ENCODE measurements at regions not wholly inside any gene's neighbourhood (a gene's known extent, or its start where the extent isn't known, plus 50 kb on each side); places are given as distances from the start of the nearest gene placed in this dataset.

GRCh38 chr2:150733051-150733618 lies 245.7 kb upstream of the RND3 start:
- Histone ChIP-seq H3K36me3 (ENCODE audit: control insufficient read depth in 4 of 4, insufficient read depth in 3 of 4, low read depth in 1 of 4, low read length in 3 of 4) (no peaks in the 10 kb centered on the region), H3K4me1 (ENCODE audit: control insufficient read depth in 4 of 4, insufficient read depth in 4 of 4, low read length in 3 of 4) (peaks cover 6 to 17% (median 13%) of the 10 kb centered on the region in 4 donors), H3K9me3 (ENCODE audit: control insufficient read depth in 4 of 4, low read length in 3 of 4) (no peaks in the 10 kb centered on the region), H3K27me3 (ENCODE audit: control insufficient read depth in 4 of 4, insufficient read depth in 4 of 4, low read length in 3 of 4) (no peaks in the 10 kb centered on the region), H3K4me3 (ENCODE audit: low read depth in 1 of 3, low read length in 3 of 3) (no peak overlapping the region), H3K27ac (ENCODE audit: low read depth in 1 of 2, low read length in 2 of 2) (no peak overlapping the region), H3K9ac (ENCODE audit: low read depth in 1 of 2, low read length in 2 of 2) (no peak overlapping the region)
- TF ChIP-seq FOXA2 (IDR thresholded peaks at IDR 0.05) = no peak
- TF ChIP-seq NR2F2 (IDR thresholded peaks at IDR 0.05) = no peak
- TF ChIP-seq JUND (IDR thresholded peaks at IDR 0.05) = no peak
- TF ChIP-seq ZBTB33 (IDR thresholded peaks at IDR 0.05) = no peak
- no peak for TF ChIP-seq CTCF (IDR thresholded peaks at IDR 0.05; ENCODE audit: low read depth, low read length, missing input control)
- TF ChIP-seq HNF4G (IDR thresholded peaks at IDR 0.05) = no peak
- TF ChIP-seq, protein P1, sequence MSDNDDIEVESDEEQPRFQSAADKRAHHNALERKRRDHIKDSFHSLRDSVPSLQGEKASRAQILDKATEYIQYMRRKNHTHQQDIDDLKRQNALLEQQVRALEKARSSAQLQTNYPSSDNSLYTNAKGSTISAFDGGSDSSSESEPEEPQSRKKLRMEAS (IDR thresholded peaks at IDR 0.05) = peak; percentile 48
- peak in 1 of 2 donors; percentile 7 for TF ChIP-seq RAD21 (IDR thresholded peaks at IDR 0.05)
- TF ChIP-seq, protein P2, sequence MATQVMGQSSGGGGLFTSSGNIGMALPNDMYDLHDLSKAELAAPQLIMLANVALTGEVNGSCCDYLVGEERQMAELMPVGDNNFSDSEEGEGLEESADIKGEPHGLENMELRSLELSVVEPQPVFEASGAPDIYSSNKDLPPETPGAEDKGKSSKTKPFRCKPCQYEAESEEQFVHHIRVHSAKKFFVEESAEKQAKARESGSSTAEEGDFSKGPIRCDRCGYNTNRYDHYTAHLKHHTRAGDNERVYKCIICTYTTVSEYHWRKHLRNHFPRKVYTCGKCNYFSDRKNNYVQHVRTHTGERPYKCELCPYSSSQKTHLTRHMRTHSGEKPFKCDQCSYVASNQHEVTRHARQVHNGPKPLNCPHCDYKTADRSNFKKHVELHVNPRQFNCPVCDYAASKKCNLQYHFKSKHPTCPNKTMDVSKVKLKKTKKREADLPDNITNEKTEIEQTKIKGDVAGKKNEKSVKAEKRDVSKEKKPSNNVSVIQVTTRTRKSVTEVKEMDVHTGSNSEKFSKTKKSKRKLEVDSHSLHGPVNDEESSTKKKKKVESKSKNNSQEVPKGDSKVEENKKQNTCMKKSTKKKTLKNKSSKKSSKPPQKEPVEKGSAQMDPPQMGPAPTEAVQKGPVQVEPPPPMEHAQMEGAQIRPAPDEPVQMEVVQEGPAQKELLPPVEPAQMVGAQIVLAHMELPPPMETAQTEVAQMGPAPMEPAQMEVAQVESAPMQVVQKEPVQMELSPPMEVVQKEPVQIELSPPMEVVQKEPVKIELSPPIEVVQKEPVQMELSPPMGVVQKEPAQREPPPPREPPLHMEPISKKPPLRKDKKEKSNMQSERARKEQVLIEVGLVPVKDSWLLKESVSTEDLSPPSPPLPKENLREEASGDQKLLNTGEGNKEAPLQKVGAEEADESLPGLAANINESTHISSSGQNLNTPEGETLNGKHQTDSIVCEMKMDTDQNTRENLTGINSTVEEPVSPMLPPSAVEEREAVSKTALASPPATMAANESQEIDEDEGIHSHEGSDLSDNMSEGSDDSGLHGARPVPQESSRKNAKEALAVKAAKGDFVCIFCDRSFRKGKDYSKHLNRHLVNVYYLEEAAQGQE (IDR thresholded peaks at IDR 0.05) = no peak
- TF ChIP-seq HNF4A (conservative IDR thresholded peaks at IDR 0.05) = peak; percentile 69 to 79
- TF ChIP-seq, protein P3, sequence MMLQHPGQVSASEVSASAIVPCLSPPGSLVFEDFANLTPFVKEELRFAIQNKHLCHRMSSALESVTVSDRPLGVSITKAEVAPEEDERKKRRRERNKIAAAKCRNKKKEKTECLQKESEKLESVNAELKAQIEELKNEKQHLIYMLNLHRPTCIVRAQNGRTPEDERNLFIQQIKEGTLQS (IDR thresholded peaks at IDR 0.05) = no peak
- no peak for TF ChIP-seq GABPA (IDR thresholded peaks at IDR 0.05 in 1 of 2, conservative IDR thresholded peaks at IDR 0.05 in 1 of 2)
- peak; percentile 32 for TF ChIP-seq YY1 (IDR thresholded peaks at IDR 0.05)
- peak in 1 of 2 donors; percentile 42 for TF ChIP-seq RXRA (IDR thresholded peaks at IDR 0.05)
- no peak for TF ChIP-seq EGR1 (IDR thresholded peaks at IDR 0.05; ENCODE audit: low read depth in 2 of 2)
- TF ChIP-seq SP1 (IDR thresholded peaks at IDR 0.05) = peak; percentile 28
- TF ChIP-seq FOXA1 (IDR thresholded peaks at IDR 0.05) = no peak
- TF ChIP-seq TAF1 (conservative IDR thresholded peaks at IDR 0.05) = no peak
- WGBS = 37% methylated on average over 4 of the region's 4 CpGs
- no peak for DNase-seq (ENCODE audit: low spot score)

All from liver (tissue), 8 donors.